HEK293 (cell line): ENCODE measurements at regions not wholly inside any gene's neighbourhood (a gene's known extent, or its start where the extent isn't known, plus 50 kb on each side); places are given as distances from the start of the nearest gene placed in this dataset.

ENCODE experiments used
- SALL2 ChIP-seq: fragments of 450-650 bp; formaldehyde crosslinking; IDR thresholded peaks from 2 replicates; pipeline ENCODE4 v1.5.0; 2017; ENCODE audit warnings: missing biosample characterization, mild to moderate bottlenecking, missing genetic modification characterization, borderline replicate concordance
- SCRT1 ChIP-seq: fragments of 450-650 bp; formaldehyde crosslinking; IDR thresholded peaks from 2 replicates; pipeline ENCODE4 v1.5.1; 2016; ENCODE audit warnings: missing biosample characterization, missing genetic modification characterization, borderline replicate concordance
- ZBTB21 ChIP-seq: fragments of 450-650 bp; formaldehyde crosslinking; IDR thresholded peaks from 2 replicates; pipeline ENCODE4 v1.5.1; 2017; ENCODE audit warnings: missing biosample characterization, missing genetic modification characterization
- ZFHX2 ChIP-seq: fragments of 450-650 bp; formaldehyde crosslinking; conservative IDR thresholded peaks from 2 replicates; pipeline ENCODE4 v1.5.1; 2016; ENCODE audit warnings: missing biosample characterization, missing genetic modification characterization
- ZFP41 ChIP-seq: fragments of 450-650 bp; formaldehyde crosslinking; IDR thresholded peaks from 2 replicates; pipeline ENCODE4 v1.5.1; 2016; ENCODE audit warnings: missing biosample characterization, missing genetic modification characterization, borderline replicate concordance
- ZNF133 ChIP-seq: fragments of 450-650 bp; formaldehyde crosslinking; IDR thresholded peaks from 2 replicates; pipeline ENCODE4 v1.5.1; 2016; ENCODE audit warnings: missing biosample characterization, missing genetic modification characterization
- ZNF274 ChIP-seq, 2 experiments: fragments of 200-500 bp in 1 of 2; fragments of 450-650 bp in 1 of 2; sonication (Bioruptor generic) in 1 of 2; formaldehyde crosslinking in 1 of 2; IDR thresholded peaks; 2 replicates each; pipeline versions ENCODE4 v1.5.1 to v1.6.1; 2014 to 2016; ENCODE audit warnings: borderline replicate concordance in 1 of 2, inconsistent platforms in 1 of 2, low read length in 1 of 2, missing biosample characterization in 1 of 2, missing genetic modification characterization in 1 of 2
- ZNF311 ChIP-seq: fragments of 450-650 bp; formaldehyde crosslinking; IDR thresholded peaks from 2 replicates; pipeline ENCODE4 v1.5.1; 2017; ENCODE audit warnings: missing biosample characterization, missing genetic modification characterization, borderline replicate concordance
- ZNF324 ChIP-seq: fragments of 450-650 bp; formaldehyde crosslinking; IDR thresholded peaks from 2 replicates; pipeline ENCODE4 v1.5.1; 2016; ENCODE audit warnings: missing biosample characterization, missing genetic modification characterization
- ZNF350 ChIP-seq: fragments of 450-650 bp; formaldehyde crosslinking; IDR thresholded peaks from 2 replicates; pipeline ENCODE4 v1.5.0; 2017; ENCODE audit warnings: missing biosample characterization, mild to moderate bottlenecking, missing genetic modification characterization
- TF ChIP-seq, protein P1 (sequence below): fragments of 450-650 bp; formaldehyde crosslinking; optimal IDR thresholded peaks from 2 replicates; pipeline ENCODE3; 2016; ENCODE audit warnings: missing biosample characterization, mild to moderate bottlenecking, missing genetic modification characterization
- TF ChIP-seq, protein P2 (sequence below): fragments of 450-650 bp; formaldehyde crosslinking; IDR thresholded peaks from 2 replicates; pipeline ENCODE4 v1.5.1; 2016; ENCODE audit warnings: missing biosample characterization, missing genetic modification characterization

DNA sequence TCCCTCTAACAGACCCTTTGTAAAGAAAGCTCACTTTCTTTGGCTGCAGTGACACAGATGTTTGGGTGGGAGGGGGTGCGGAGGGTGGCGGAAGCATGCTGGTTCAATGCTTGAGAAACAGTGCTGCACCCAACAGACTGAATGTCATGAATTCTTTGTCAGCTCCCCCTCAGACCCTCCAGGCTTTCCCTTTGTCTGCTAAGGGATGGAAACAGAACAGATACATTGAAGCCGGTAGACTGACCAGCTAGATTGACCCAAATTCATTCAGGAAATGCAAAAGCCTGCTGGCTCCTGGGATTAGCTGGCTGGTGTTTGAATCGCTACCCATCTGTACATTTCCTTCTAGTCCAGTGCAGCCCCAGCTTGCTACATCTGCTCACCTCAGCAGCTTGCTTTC lies 90.8 kb upstream of the PAK3 start:
- TF ChIP-seq, protein P1, sequence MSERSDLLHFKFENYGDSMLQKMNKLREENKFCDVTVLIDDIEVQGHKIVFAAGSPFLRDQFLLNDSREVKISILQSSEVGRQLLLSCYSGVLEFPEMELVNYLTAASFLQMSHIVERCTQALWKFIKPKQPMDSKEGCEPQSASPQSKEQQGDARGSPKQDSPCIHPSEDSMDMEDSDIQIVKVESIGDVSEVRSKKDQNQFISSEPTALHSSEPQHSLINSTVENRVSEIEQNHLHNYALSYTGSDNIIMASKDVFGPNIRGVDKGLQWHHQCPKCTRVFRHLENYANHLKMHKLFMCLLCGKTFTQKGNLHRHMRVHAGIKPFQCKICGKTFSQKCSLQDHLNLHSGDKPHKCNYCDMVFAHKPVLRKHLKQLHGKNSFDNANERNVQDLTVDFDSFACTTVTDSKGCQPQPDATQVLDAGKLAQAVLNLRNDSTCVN, result no peak
- TF ChIP-seq ZNF133 (tag by site-specific recombination) (no peak), SALL2 (tag by site-specific recombination) (no peak), ZNF274 (IDR thresholded peaks at IDR 0.05; ENCODE audit: low read length) (no peak), ZNF274 (tag by site-specific recombination; IDR thresholded peaks at IDR 0.05; ENCODE audit: borderline replicate concordance) (no peak), ZBTB21 (tag by site-specific recombination) (no peak), ZNF324 (no peak), ZNF350 (no peak), ZNF311 (no peak), SCRT1 (tag by site-specific recombination) (no peak), ZFP41 (tag by site-specific recombination) (no peak), ZFHX2 (no peak)
- TF ChIP-seq, protein P2, sequence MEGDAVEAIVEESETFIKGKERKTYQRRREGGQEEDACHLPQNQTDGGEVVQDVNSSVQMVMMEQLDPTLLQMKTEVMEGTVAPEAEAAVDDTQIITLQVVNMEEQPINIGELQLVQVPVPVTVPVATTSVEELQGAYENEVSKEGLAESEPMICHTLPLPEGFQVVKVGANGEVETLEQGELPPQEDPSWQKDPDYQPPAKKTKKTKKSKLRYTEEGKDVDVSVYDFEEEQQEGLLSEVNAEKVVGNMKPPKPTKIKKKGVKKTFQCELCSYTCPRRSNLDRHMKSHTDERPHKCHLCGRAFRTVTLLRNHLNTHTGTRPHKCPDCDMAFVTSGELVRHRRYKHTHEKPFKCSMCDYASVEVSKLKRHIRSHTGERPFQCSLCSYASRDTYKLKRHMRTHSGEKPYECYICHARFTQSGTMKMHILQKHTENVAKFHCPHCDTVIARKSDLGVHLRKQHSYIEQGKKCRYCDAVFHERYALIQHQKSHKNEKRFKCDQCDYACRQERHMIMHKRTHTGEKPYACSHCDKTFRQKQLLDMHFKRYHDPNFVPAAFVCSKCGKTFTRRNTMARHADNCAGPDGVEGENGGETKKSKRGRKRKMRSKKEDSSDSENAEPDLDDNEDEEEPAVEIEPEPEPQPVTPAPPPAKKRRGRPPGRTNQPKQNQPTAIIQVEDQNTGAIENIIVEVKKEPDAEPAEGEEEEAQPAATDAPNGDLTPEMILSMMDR, result no peak
